Gastroesophageal sphincter (tissue), 3 donors: ENCODE measurements at regions not wholly inside any gene's neighbourhood (a gene's known extent, or its start where the extent isn't known, plus 50 kb on each side); places are given as distances from the start of the nearest gene placed in this dataset.

ENCODE experiments used
- POLR2A ChIP-seq, 2 donors: fragments of 450-650 bp; IDR thresholded peaks; one replicate each; pipeline ENCODE4 v1.6.1; 2017; ENCODE audit warnings: antibody characterized with exemption in 2 of 2, mild to moderate bottlenecking in 2 of 2, moderate library complexity in 1 of 2
- POLR2AphosphoS5 ChIP-seq: sonication (generic); formaldehyde crosslinking; IDR thresholded peaks from one replicate; pipeline ENCODE4 v1.6.1; 2017; ENCODE audit warnings: antibody characterized with exemption
- TF ChIP-seq, protein P1 (sequence below), 4 experiments: fragments of 200-600 bp in 2 of 4; fragments of 450-650 bp in 2 of 4; sonication (generic) in 1 of 4; IDR thresholded peaks; one replicate each; pipeline ENCODE4 v1.5.1; 2017 to 2019; ENCODE audit warnings: antibody characterized with exemption in 4 of 4, mild to moderate bottlenecking in 2 of 4, moderate library complexity in 2 of 4

DNA sequence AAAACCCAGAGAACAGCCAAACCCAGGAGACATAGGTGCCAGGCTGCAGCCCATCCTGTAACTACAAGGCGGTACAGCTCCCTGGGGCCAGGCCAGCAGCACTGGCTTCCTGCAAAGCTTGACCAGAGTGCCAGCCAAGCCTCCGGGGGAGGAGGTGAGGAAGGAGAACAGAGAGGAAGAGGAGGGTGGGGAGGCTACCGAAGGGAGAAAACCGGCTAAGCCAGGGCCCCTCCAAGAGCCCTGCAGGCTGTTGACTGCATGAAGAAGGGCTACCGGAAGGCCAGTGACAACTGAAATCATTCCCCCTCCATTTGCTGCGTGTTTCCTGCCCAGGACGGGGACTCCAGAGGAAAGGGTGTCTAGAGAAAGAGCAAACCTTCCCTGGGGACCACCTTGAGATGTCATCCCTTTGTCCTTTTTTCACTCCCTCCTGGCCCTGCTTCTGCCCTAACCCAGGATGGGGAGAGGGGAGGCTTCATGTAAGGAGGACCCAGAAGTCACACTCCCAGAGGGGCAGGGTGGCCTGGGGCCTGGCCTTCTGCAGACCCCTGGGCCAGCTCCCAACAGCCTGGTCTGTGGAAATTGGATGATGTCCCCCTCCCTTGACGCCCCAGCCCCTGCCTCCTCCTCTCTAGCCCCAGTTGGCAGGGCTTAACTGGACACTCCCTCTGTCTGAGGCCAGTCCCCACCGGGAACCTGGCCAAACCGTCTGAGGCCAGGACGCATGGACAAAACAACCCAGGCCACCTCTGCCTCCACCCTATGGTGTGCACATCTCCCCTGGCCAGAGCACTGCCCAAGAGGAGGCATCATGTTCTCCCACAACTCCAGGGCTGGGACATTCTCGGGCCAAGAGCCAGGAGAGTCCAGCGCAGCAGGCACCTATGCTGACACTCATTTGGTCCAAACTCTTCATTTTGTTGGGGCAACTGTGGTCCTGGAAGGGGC, 207.8 kb downstream of the CYP26B1 start:
- TF ChIP-seq, protein P1, sequence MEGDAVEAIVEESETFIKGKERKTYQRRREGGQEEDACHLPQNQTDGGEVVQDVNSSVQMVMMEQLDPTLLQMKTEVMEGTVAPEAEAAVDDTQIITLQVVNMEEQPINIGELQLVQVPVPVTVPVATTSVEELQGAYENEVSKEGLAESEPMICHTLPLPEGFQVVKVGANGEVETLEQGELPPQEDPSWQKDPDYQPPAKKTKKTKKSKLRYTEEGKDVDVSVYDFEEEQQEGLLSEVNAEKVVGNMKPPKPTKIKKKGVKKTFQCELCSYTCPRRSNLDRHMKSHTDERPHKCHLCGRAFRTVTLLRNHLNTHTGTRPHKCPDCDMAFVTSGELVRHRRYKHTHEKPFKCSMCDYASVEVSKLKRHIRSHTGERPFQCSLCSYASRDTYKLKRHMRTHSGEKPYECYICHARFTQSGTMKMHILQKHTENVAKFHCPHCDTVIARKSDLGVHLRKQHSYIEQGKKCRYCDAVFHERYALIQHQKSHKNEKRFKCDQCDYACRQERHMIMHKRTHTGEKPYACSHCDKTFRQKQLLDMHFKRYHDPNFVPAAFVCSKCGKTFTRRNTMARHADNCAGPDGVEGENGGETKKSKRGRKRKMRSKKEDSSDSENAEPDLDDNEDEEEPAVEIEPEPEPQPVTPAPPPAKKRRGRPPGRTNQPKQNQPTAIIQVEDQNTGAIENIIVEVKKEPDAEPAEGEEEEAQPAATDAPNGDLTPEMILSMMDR (IDR thresholded peaks at IDR 0.05): no peak
- TF ChIP-seq POLR2A (IDR thresholded peaks at IDR 0.05) (no peak), POLR2AphosphoS5 (no peak)
